CD14-positive monocyte (primary cell): ENCODE measurements at regions not wholly inside any gene's neighbourhood (a gene's known extent, or its start where the extent isn't known, plus 50 kb on each side); places are given as distances from the start of the nearest gene placed in this dataset.

ENCODE experiments used
- DNase-seq, 3 donors: peaks; one replicate each; pipeline ENCODE4 v3.0.0-alpha.2; 2011 to 2022
- H2AFZ ChIP-seq: 2 replicates; pipeline ENCODE4 v1.6.0; 2012; ENCODE audit warnings: mild to moderate bottlenecking, low read depth, low read length, inconsistent platforms; ENCODE audit not compliant: insufficient read depth, poor library complexity, severe bottlenecking
- H3K27ac ChIP-seq, 2 donors: 1 replicate in 1 of 2; 2 replicates in 1 of 2; pipeline ENCODE4 v1.5.1; 2012 to 2013; ENCODE audit warnings: low read length in 2 of 2, control low read depth in 1 of 2, inconsistent platforms in 1 of 2, low read depth in 1 of 2, mild to moderate bottlenecking in 1 of 2
- H3K27me3 ChIP-seq, 2 donors: one replicate each; pipeline versions ENCODE4 v1.6.0 to v1.6.1; 2011 to 2013; ENCODE audit warnings: low read length in 2 of 2; ENCODE audit not compliant: control insufficient read depth in 2 of 2, insufficient read depth in 2 of 2
- H3K36me3 ChIP-seq, 2 donors: replicated peaks in 1 of 2; 1 replicate in 1 of 2; 2 replicates in 1 of 2; pipeline versions ENCODE4 v1.5.1 to v1.6.1; 2012 to 2013; ENCODE audit warnings: low read length in 2 of 2, control low read depth in 1 of 2, inconsistent platforms in 1 of 2, mild to moderate bottlenecking in 1 of 2; ENCODE audit not compliant: insufficient read depth in 2 of 2, control insufficient read depth in 1 of 2
- H3K4me1 ChIP-seq, 2 donors: 1 replicate in 1 of 2; 2 replicates in 1 of 2; pipeline versions ENCODE4 v1.5.1 to v1.6.1; 2012 to 2013; ENCODE audit warnings: low read length in 2 of 2, control low read depth in 1 of 2, inconsistent platforms in 1 of 2, mild to moderate bottlenecking in 1 of 2, moderate library complexity in 1 of 2; ENCODE audit not compliant: insufficient read depth in 2 of 2, control insufficient read depth in 1 of 2
- H3K4me2 ChIP-seq: replicated peaks from 2 replicates; pipeline ENCODE3; 2012; ENCODE audit warnings: low read length, moderate library complexity, mild to moderate bottlenecking; ENCODE audit not compliant: poor library complexity, severe bottlenecking; ENCODE audit errors: extremely low read depth
- H3K4me3 ChIP-seq, 3 experiments: fragments of 200-600 bp in 1 of 3; sonication (generic) in 1 of 3; replicated peaks in 1 of 3; 1 replicate in 2 of 3; 2 replicates in 1 of 3; pipeline ENCODE4 v1.5.1; 2011 to 2013; ENCODE audit warnings: low read length in 3 of 3, mild to moderate bottlenecking in 3 of 3, control low read depth in 2 of 3, low read depth in 2 of 3, inconsistent platforms in 1 of 3, moderate library complexity in 1 of 3
- H3K79me2 ChIP-seq: 2 replicates; pipeline ENCODE4 v1.6.0; 2012; ENCODE audit warnings: mild to moderate bottlenecking, control low read depth, inconsistent platforms, low read length, moderate library complexity; ENCODE audit not compliant: insufficient read depth
- H3K9ac ChIP-seq: 2 replicates; pipeline ENCODE4 v1.6.0; 2017; ENCODE audit warnings: low read length, mild to moderate bottlenecking; ENCODE audit not compliant: insufficient read depth, poor library complexity, severe bottlenecking
- H3K9me3 ChIP-seq, 2 donors: replicated peaks in 1 of 2; 1 replicate in 1 of 2; 2 replicates in 1 of 2; pipeline versions ENCODE4 v1.5.1 to v1.6.1; 2012 to 2013; ENCODE audit warnings: low read length in 2 of 2, control low read depth in 1 of 2; ENCODE audit not compliant: control insufficient read depth in 1 of 2, insufficient read depth in 1 of 2
- H4K20me1 ChIP-seq: 2 replicates; pipeline ENCODE4 v1.6.0; 2012; ENCODE audit warnings: mild to moderate bottlenecking, low read length, control low read depth, moderate library complexity; ENCODE audit not compliant: insufficient read depth
- H3K27ac Mint-ChIP-seq, 7 donors: one replicate each; pipeline ENCODE4 v1.8.0; 2020; ENCODE audit warnings: mild to moderate bottlenecking in 7 of 7, mixed read lengths in 7 of 7, moderate library complexity in 6 of 7, inconsistent platforms in 2 of 7
- H3K27me3 Mint-ChIP-seq, 3 donors: one replicate each; pipeline ENCODE4 v1.8.0; 2021 to 2022; ENCODE audit warnings: low read depth in 3 of 3, mild to moderate bottlenecking in 3 of 3, mixed read lengths in 3 of 3, moderate library complexity in 3 of 3, inconsistent platforms in 1 of 3
- H3K36me3 Mint-ChIP-seq, 2 donors: one replicate each; pipeline ENCODE4 v1.8.0; 2020; ENCODE audit warnings: mixed read lengths in 2 of 2, inconsistent platforms in 1 of 2, mild to moderate bottlenecking in 1 of 2
- H3K4me1 Mint-ChIP-seq: one replicate; pipeline ENCODE4 v1.8.0; 2020; ENCODE audit warnings: mild to moderate bottlenecking, mixed read lengths
- H3K4me3 Mint-ChIP-seq, 2 donors: one replicate each; pipeline ENCODE4 v1.8.0; 2020; ENCODE audit warnings: mild to moderate bottlenecking in 2 of 2, mixed read lengths in 2 of 2, moderate library complexity in 1 of 2
- H3K9me3 Mint-ChIP-seq, 7 donors: one replicate each; pipeline ENCODE4 v1.8.0; 2020 to 2022; ENCODE audit warnings: mixed read lengths in 7 of 7, mild to moderate bottlenecking in 6 of 7, moderate library complexity in 6 of 7, inconsistent platforms in 2 of 7
- WGBS: methylation state at CpG from one replicate; pipeline ENCODE4 v1.1.5; 2013; ENCODE audit warnings: missing lambda C conversion rate; ENCODE audit not compliant: insufficient coverage; 5-methylcytosine and 5-hydroxymethylcytosine counted together
- intact Hi-C, 2 donors: fragments of 100-400 bp; cut with micrococcal nuclease; formaldehyde crosslinking; loops; one replicate each; pipeline versions ENCODE4 v1.15.0 to v1.15.1; 2023
- TF ChIP-seq, protein P1 (sequence below): fragments of 200-600 bp; IDR thresholded peaks from one replicate; pipeline ENCODE4 v1.8.0; 2022; ENCODE audit warnings: antibody characterized with exemption, mild to moderate bottlenecking

DNA sequence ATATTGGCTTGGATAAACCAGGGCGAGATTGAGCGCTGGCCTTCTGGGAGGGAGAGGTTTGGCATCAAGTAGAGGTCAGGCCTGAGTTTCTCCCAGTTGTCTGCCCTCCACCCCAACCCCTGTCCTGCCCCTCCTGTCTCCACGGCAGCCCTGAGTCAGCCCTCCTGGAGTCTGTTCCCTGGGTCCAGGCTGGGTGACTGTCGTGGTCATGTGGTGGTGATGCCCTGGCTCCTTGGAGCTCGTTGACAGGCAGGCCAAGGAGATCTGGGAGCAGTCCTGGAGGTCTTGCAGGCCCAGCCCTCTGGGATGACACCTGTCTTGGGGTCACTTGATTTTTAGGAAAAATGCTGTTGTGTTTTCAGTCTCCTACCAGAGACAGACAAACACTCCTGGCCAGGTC is 53.6 kb upstream of the PODXL start:
- WGBS: 100% methylated on average over 2 of the region's 5 CpGs
- H2AFZ ChIP-seq: no peak overlapping the region
- H4K20me1 ChIP-seq: no peaks in the 10 kb centered on the region
- no peak overlapping the region for H3K4me3 ChIP-seq
- intact Hi-C loops: no loop called here
- no peak overlapping the region for H3K4me3 Mint-ChIP-seq
- H3K9ac ChIP-seq: no peak overlapping the region
- no peaks in the 10 kb centered on the region for H3K36me3 Mint-ChIP-seq
- H3K9me3 ChIP-seq: no peaks in the 10 kb centered on the region
- TF ChIP-seq, protein P1, sequence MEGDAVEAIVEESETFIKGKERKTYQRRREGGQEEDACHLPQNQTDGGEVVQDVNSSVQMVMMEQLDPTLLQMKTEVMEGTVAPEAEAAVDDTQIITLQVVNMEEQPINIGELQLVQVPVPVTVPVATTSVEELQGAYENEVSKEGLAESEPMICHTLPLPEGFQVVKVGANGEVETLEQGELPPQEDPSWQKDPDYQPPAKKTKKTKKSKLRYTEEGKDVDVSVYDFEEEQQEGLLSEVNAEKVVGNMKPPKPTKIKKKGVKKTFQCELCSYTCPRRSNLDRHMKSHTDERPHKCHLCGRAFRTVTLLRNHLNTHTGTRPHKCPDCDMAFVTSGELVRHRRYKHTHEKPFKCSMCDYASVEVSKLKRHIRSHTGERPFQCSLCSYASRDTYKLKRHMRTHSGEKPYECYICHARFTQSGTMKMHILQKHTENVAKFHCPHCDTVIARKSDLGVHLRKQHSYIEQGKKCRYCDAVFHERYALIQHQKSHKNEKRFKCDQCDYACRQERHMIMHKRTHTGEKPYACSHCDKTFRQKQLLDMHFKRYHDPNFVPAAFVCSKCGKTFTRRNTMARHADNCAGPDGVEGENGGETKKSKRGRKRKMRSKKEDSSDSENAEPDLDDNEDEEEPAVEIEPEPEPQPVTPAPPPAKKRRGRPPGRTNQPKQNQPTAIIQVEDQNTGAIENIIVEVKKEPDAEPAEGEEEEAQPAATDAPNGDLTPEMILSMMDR: no peak
- H3K4me1 Mint-ChIP-seq: peaks cover 2% of the 10 kb centered on the region
- H3K4me2 ChIP-seq: no peak overlapping the region
- peaks cover 0 to 2% (median 0%) of the 10 kb centered on the region in 7 donors for H3K9me3 Mint-ChIP-seq
- no peak for DNase-seq
- peaks cover 0 to 6% of the 10 kb centered on the region in 2 donors for H3K27me3 ChIP-seq
- H3K27me3 Mint-ChIP-seq: peaks cover 11 to 19% (median 13%) of the 10 kb centered on the region in 3 donors
- H3K4me1 ChIP-seq: no peaks in the 10 kb centered on the region
- H3K79me2 ChIP-seq: no peaks in the 10 kb centered on the region
- H3K27ac Mint-ChIP-seq: no peak overlapping the region
- no peak overlapping the region for H3K27ac ChIP-seq
- no peaks in the 10 kb centered on the region for H3K36me3 ChIP-seq

DNA sequence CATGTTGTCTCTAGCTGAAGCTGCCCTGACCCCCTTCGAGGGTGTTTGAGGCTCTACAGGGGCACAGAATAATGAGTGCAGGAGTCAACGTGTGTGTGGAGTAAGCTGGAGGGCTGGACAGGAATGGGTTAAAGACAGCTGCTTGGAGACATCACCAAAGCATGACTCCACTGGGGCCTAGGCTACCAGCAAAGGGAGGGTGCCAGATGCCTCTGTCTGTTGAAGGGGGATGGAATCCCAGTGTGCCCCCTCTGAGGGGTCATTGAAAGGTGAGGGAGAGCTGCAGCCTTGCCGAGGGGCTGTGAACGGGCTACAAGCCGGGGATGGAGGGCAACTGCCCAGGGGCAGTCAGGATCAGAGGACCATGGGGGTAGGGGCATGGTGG is 51.7 kb upstream of the PODXL start:
- no peak for DNase-seq
- Histone ChIP-seq H3K36me3 (no peaks in the 10 kb centered on the region), H3K27me3 (peaks cover 0 to 15% of the 10 kb centered on the region in 2 donors), H3K4me2 (no peak overlapping the region), H3K4me1 (no peaks in the 10 kb centered on the region), H2AFZ (no peak overlapping the region), H3K79me2 (no peaks in the 10 kb centered on the region), H3K27ac (no peak overlapping the region), H3K9ac (no peak overlapping the region), H3K9me3 (no peaks in the 10 kb centered on the region), H4K20me1 (no peaks in the 10 kb centered on the region), H3K4me3 (no peak overlapping the region)
- WGBS: 59% methylated on average over 3 of the region's 5 CpGs
- Mint-ChIP-seq H3K9me3 (peaks cover 0 to 2% (median 0%) of the 10 kb centered on the region in 7 donors), H3K27ac (no peak overlapping the region), H3K27me3 (peaks cover 22 to 26% (median 26%) of the 10 kb centered on the region in 3 donors), H3K36me3 (no peaks in the 10 kb centered on the region), H3K4me1 (peaks cover 2% of the 10 kb centered on the region), H3K4me3 (no peak overlapping the region)
- TF ChIP-seq, protein P1: no peak
- intact Hi-C loops: no loop called here
